ENCODE measurements at regions not wholly inside any gene's neighbourhood (a gene's known extent, or its start where the extent isn't known, plus 50 kb on each side); places are given as distances from the start of the nearest gene placed in this dataset.

DNA sequence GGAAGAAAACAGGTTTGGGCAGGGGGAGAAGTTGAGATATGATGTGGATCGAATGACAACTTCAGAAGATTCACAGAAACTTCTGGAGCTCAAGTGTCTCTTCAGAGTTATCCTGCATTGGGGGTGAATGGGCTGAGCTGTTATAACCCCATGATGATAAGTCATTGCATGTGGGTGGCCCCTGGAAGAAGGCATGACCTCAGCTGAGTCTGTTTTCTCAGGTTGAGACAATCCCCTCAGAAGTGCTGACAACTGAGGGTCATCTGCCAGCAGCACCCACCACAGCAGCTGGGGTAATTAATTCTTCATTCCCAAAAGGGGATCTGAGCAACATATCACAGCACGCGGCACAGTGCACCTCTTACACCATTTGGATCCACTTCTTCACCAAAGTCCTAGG, 138.6 kb upstream of the CAMK1G start:
- DNase-seq (ENCODE audit: low spot score), result no peak

DNA sequence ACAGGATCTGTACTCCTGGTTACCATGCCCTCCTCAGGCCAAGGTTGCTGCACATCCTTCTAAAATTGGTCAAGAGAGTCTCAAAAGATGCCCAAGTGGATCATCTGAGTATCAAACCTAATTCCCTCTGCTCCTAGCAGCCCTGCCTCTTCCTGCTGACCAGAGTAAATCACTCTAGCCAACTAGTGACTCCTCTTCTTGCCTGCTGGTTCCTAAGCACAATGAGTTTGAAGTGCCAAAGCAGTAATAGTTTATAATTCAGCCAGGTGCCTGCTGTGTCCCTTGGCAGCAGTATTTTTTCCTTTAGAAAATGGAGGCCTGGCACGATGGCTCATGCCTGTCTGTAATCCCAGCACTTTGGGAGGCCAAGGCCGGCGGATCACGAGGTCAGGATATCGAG, 137.9 kb upstream of the CAMK1G start:
- no peak for DNase-seq (ENCODE audit: low spot score)

GRCh38 chr1:209446356-209446755, 137.2 kb upstream of the CAMK1G start:
- no peak for DNase-seq (ENCODE audit: low spot score)

- DNase-seq (ENCODE audit: low spot score), result no peak
Observed at GRCh38 chr1:209454340-209454994, 129.0 kb upstream of the CAMK1G start.

- no peak for DNase-seq (ENCODE audit: low spot score)
Observed at GRCh38 chr1:209455145-209455544, 128.4 kb upstream of the CAMK1G start.

DNA sequence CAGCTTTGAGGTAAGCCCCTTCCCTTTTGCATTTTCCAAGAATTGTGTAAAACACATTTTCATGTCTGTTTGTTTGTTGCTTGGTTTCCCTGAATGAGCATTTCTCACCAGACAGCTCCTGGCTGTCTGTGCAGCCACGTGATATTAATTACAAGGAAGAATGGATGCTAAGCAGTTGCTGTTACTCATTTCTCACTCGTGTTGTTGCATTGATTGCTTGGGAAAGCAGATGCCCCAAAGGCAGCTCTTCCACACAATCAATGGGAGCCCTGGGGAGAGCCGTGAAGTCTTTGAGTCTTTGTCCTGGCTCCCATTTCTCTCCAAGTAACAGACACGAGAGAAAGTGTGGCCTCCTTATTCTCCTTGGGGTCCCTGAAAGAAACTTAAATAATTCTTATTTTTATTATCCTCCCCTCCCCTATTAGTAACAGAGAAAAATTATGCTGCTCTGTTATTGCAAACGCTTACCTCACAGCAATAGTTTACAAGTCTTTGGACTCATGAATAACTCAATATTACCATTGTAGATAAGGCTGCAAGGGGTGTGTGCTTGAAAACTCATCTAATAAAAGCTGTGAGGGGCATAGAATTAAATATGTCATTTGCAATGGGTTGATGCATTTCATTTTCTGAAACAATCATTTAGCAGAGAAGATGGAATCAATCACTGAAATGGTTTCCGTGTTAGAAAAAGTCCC, 127.7 kb upstream of the CAMK1G start:
- DNase-seq (ENCODE audit: low spot score), result no peak

GRCh38 chr1:209456878-209457277, 126.6 kb upstream of the CAMK1G start:
- DNase-seq (ENCODE audit: low spot score), result no peak

DNA sequence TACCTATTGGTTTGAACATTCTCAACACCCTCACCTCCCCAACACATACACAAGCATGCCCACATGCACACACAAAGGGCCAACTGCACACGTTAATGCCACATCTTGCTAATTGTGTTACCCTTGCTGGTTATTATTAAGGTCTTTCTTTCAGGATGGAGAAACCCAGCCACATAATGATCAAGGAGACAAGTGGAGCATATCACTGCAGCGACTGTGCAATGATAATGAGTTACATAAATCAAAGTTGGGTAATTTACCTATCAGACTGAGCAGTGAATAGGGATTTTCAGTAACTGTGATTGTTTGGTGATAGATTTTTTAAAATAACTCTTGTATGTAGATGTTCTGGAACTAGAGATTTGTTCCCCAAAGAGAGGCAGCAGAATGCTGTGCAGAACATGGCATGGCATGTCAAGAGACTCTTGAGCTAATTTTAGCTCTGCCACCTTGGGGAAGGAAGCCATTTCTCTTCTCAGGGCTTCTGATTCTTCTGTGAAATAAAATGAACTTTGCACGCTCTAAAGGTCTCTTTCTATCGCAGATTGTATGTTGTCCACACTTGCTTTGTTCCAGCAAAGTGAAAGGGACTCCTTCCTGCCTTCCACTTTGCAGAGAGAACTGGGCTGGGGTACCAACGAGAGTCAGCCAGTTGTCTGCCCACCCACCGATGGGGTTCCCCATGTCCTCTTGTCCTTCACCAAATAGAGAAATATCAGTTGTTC, 126.0 kb upstream of the CAMK1G start:
- no peak for DNase-seq (ENCODE audit: low spot score)

GRCh38 chr1:209458921-209459320, 124.6 kb upstream of the CAMK1G start:
- no peak for DNase-seq (ENCODE audit: low spot score)

DNA sequence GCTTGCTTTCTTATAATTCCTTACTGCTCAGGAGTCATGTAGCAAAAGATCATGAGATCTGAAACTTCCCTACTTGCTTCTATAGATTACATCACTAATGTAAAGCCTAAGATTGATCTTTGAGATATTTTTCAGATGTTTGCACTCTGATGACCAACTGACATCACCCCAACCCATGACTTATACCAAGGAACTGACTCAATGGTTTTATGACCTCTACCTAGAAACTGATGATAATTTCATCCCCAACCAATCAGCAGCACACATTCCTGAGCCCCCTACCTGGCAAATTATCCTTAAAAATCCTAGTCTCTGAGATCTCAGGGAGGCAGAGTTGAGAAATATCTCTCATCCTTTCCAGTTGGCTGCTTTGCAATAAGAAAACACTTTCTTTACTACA, 122.3 kb upstream of the CAMK1G start:
- DNase-seq (ENCODE audit: low spot score), result no peak

DNA sequence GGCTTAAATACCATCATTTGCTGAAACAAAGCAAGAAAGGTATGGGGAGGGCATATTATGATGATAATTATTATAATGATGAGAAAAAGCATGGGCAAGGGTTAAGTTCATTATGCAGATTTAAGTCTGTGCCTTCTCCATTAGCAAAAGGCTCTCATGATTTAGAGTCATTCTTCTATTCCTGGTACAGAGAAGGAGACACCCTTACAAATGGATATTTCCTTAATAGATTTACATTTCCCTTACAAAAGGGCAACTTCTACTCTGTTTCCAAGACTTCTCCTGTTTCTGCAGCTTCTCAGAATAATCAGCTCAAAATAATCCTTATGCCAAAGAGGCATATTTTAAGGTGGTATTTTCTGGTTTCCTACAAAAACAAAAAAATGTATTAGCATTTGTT, 121.1 kb upstream of the CAMK1G start:
- DNase-seq (ENCODE audit: low spot score), result no peak

GRCh38 chr1:209463441-209463840, 120.1 kb upstream of the CAMK1G start:
- DNase-seq (ENCODE audit: low spot score), result no peak

- DNase-seq (ENCODE audit: low spot score), result no peak
Observed at GRCh38 chr1:209473025-209473424, 110.5 kb upstream of the CAMK1G start.

DNA sequence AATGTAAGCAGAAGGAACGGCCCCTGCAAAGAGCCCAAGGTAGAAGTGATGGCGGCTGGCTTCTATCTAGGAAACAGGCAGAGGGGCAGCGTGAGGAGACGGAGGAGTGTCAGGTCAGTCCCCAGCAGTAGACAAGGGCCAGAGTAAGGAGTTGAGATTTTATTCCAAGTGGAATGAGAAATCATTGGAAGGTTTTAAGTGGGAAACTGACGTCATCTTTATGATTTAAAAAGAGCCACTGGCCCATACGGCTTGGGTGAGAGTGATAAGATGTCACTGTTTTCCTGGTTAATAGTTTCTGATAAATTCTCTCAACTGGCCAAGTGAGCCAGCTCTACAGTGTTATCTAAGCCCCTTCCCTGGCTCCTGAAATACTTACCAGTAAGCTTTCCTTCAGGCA, 103.2 kb upstream of the CAMK1G start:
- no peak for DNase-seq (ENCODE audit: low spot score)

- DNase-seq (ENCODE audit: low spot score), result no peak
Observed at GRCh38 chr1:209483691-209484090, 99.8 kb upstream of the CAMK1G start.

GRCh38 chr1:209484429-209484828, 99.1 kb upstream of the CAMK1G start:
- no peak for DNase-seq (ENCODE audit: low spot score)

DNA sequence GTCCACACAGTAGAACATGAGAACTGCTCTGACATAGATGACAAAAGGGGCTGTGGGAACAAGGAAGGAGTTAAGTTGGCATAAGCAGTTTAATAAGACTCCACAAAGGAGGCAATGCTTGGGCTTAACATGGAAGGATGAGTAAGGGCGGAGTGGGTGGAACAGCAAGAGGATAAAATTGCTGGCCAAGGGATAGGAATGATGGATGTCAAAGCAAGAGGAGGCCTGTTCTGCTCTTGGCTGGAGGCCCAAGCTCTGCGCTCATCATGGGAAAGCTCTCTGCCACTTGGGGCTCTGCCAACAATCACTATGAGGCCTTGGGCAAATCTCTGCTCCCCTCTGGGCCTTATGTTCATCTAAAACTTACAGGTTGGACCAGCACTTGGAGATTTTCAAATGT, 98.3 kb upstream of the CAMK1G start:
- no peak for DNase-seq (ENCODE audit: low spot score)

GRCh38 chr1:209485751-209486150, 97.8 kb upstream of the CAMK1G start:
- no peak for DNase-seq (ENCODE audit: low spot score)

DNA sequence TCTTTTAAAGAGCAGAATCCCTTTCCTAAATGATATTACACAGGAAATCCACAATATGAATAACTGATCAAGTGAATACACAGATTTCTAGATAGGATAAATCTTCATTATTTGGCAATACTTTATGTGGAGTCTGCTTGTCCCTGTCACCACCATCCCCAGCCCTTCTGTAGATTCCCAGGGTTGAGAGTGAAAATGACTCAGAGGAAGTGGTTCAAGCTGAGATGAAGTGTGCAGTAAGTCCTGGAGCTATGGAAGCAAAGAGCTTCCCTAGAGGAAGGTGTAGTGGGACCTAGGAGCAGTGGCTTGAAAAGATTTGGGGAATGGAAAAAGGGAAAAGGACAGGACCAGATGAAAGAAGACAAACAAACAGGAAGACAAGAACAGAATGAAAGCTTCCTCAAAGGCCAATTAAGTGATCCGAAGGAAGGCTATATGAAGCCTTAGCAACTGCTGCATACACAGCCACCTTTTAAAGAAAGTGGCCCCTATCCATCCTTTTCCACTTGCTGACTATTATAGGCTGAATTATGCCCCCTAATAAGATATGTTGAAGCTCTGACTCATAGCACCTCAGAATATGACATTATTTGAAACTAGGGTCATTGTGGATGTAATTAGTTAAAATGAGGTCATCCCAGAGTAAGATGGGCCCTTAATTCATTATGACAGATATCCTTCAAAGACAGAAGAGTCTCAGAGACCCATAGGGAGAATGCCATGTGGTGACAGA, 96.5 kb upstream of the CAMK1G start:
- DNase-seq (ENCODE audit: low spot score), result no peak

- DNase-seq (ENCODE audit: low spot score), result peak; percentile 4
Observed at GRCh38 chr1:209490013-209490412, 93.5 kb upstream of the CAMK1G start.

DNA sequence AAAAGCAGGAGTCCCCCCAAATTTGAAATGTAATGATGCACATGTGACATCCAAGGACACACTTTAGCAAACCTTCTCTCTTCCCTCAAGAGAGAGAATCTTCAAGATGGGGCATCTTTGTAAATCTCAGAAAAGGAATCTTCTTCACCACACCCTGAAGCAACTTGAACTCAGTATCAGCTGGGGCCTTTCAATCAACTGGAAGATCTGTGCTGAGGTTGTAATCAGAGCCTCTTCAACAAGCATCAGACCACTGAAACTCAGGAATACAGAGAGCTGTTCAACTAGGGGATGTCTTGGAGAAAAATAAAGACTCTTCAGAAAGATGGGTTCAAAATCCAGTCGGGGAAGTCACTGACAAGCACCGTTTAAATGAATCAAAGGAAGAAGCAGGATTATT, 92.5 kb upstream of the CAMK1G start:
- DNase-seq (ENCODE audit: low spot score), result no peak

- no peak for DNase-seq (ENCODE audit: low spot score)
Observed at GRCh38 chr1:209491496-209491895, 92.0 kb upstream of the CAMK1G start.

Measured in SK-N-DZ (cell line).